IPS-NIHi7 (cell line): ENCODE measurements at regions not wholly inside any gene's neighbourhood (a gene's known extent, or its start where the extent isn't known, plus 50 kb on each side); places are given as distances from the start of the nearest gene placed in this dataset.

ENCODE experiments used
- DNase-seq: peaks from one replicate; pipeline ENCODE4 v3.0.0; 2012; ENCODE audit warnings: mixed read lengths; ENCODE audit errors: extremely low spot score

GRCh38 chr21:28789523-28789922 lies 203.2 kb downstream of the LTN1 start:
- DNase-seq: no peak

- DNase-seq: no peak
Measured at GRCh38 chr21:28788030-28788429, 204.6 kb downstream of the LTN1 start.

- no peak for DNase-seq
Measured at GRCh38 chr21:28783641-28784185, 209.0 kb downstream of the LTN1 start.

- no peak for DNase-seq
Measured at GRCh38 chr21:28781602-28782276, 210.9 kb downstream of the LTN1 start.

GRCh38 chr21:28779914-28780313 lies 212.8 kb downstream of the LTN1 start:
- no peak for DNase-seq

GRCh38 chr21:28776251-28776650 lies 216.4 kb downstream of the LTN1 start:
- DNase-seq: no peak

GRCh38 chr21:28775071-28775470 lies 217.6 kb downstream of the LTN1 start:
- DNase-seq: no peak

- no peak for DNase-seq
Measured at GRCh38 chr21:28773036-28773435, 219.6 kb downstream of the LTN1 start.

GRCh38 chr21:28771790-28772501 lies 220.7 kb downstream of the LTN1 start:
- DNase-seq: no peak

GRCh38 chr21:28770867-28771661 lies 221.6 kb downstream of the LTN1 start:
- DNase-seq: no peak

- no peak for DNase-seq
Measured at GRCh38 chr21:28769683-28770082, 223.0 kb downstream of the LTN1 start.

- no peak for DNase-seq
Measured at GRCh38 chr21:28768753-28769152, 223.9 kb downstream of the LTN1 start.

GRCh38 chr21:28767523-28767922 lies 225.2 kb downstream of the LTN1 start:
- DNase-seq: no peak

- no peak for DNase-seq
Measured at GRCh38 chr21:28763809-28764418, 228.8 kb downstream of the LTN1 start.

GRCh38 chr21:28762357-28762735 lies 230.3 kb downstream of the LTN1 start:
- no peak for DNase-seq

- no peak for DNase-seq
Measured at GRCh38 chr21:28761674-28762356, 230.9 kb downstream of the LTN1 start.

GRCh38 chr21:28758883-28759242 lies 233.8 kb downstream of the LTN1 start:
- DNase-seq: no peak

GRCh38 chr21:28758042-28758882 lies 234.4 kb downstream of the LTN1 start:
- DNase-seq: no peak

GRCh38 chr21:28754862-28755261 lies 237.8 kb downstream of the LTN1 start:
- DNase-seq: no peak

GRCh38 chr21:28754127-28754611 lies 238.5 kb downstream of the LTN1 start:
- no peak for DNase-seq
